ENCODE measurements at regions not wholly inside any gene's neighbourhood (a gene's known extent, or its start where the extent isn't known, plus 50 kb on each side); places are given as distances from the start of the nearest gene placed in this dataset.

- WGBS (ENCODE audit: insufficient coverage, low coverage, missing lambda C conversion rate): 3% methylated on average over 6 of the region's 6 CpGs
- Histone ChIP-seq H3K4me3 (no peak overlapping the region), H3K36me3 (ENCODE audit: control insufficient read depth, insufficient read depth, low read length) (no peaks in the 10 kb centered on the region), H4K20me1 (replicated peaks; ENCODE audit: control insufficient read depth, insufficient read depth, low read length) (no peaks in the 10 kb centered on the region), H2AFZ (ENCODE audit: low read depth, low read length) (no peak overlapping the region), H3K79me2 (ENCODE audit: control insufficient read depth, insufficient read depth, low read length) (no peaks in the 10 kb centered on the region), H3K4me2 (ENCODE audit: insufficient read depth, low read length) (no peak overlapping the region), H3K4me1 (replicated peaks in 1 of 2; ENCODE audit: control insufficient read depth in 2 of 2, insufficient read depth in 2 of 2, low read length in 2 of 2) (no peaks in the 10 kb centered on the region), H3K27me3 (ENCODE audit: control insufficient read depth in 2 of 2, insufficient read depth in 2 of 2, low read length in 2 of 2) (peaks cover 0 to 19% of the 10 kb centered on the region in 2 experiments; a peak in 3 of 5 replicates), H3K9me1 (ENCODE audit: control insufficient read depth, insufficient read depth, low read length) (no peaks in the 10 kb centered on the region), H3K27ac (ENCODE audit: extremely low read depth, low read depth, low read length) (no peak overlapping the region), H3K9ac (ENCODE audit: insufficient read depth in 1 of 2, low read depth in 2 of 2, low read length in 2 of 2) (no peak overlapping the region), H3K9me3 (replicated peaks; ENCODE audit: control insufficient read depth, insufficient read depth, low read depth, low read length) (no peaks in the 10 kb centered on the region)
- CTCF ChIA-PET (ENCODE audit: low intra/inter-chr PET ratio): no interaction called here
- DNase-seq (ENCODE audit: extremely low read depth in 1 of 4, low spot score in 3 of 4): no peak
- no TSS peak for BruUV-seq (replicated peaks)
- no peak for FAIRE-seq
- intact Hi-C loops (cut with micrococcal nuclease): no loop called here
- TF ChIP-seq, protein P1, sequence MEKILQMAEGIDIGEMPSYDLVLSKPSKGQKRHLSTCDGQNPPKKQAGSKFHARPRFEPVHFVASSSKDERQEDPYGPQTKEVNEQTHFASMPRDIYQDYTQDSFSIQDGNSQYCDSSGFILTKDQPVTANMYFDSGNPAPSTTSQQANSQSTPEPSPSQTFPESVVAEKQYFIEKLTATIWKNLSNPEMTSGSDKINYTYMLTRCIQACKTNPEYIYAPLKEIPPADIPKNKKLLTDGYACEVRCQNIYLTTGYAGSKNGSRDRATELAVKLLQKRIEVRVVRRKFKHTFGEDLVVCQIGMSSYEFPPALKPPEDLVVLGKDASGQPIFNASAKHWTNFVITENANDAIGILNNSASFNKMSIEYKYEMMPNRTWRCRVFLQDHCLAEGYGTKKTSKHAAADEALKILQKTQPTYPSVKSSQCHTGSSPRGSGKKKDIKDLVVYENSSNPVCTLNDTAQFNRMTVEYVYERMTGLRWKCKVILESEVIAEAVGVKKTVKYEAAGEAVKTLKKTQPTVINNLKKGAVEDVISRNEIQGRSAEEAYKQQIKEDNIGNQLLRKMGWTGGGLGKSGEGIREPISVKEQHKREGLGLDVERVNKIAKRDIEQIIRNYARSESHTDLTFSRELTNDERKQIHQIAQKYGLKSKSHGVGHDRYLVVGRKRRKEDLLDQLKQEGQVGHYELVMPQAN (IDR thresholded peaks at IDR 0.05; ENCODE audit: borderline replicate concordance): no peak
- TF ChIP-seq HNRNPLL (IDR thresholded peaks at IDR 0.05; ENCODE audit: low read depth, low read length, poor library complexity, severe bottlenecking) (no peak), NFYB (IDR thresholded peaks at IDR 0.05; ENCODE audit: extremely low read depth, insufficient read length) (no peak)
- TF ChIP-seq, protein P2, sequence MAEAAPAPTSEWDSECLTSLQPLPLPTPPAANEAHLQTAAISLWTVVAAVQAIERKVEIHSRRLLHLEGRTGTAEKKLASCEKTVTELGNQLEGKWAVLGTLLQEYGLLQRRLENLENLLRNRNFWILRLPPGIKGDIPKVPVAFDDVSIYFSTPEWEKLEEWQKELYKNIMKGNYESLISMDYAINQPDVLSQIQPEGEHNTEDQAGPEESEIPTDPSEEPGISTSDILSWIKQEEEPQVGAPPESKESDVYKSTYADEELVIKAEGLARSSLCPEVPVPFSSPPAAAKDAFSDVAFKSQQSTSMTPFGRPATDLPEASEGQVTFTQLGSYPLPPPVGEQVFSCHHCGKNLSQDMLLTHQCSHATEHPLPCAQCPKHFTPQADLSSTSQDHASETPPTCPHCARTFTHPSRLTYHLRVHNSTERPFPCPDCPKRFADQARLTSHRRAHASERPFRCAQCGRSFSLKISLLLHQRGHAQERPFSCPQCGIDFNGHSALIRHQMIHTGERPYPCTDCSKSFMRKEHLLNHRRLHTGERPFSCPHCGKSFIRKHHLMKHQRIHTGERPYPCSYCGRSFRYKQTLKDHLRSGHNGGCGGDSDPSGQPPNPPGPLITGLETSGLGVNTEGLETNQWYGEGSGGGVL (CRISPR knock-in tag; IDR thresholded peaks at IDR 0.05): no peak
- in situ Hi-C loops (cut with MboI): no loop called here
- POLR2A ChIA-PET: interaction anchor here (0.6 kb wide), 1 partner anchor 1110 kb away, joined by 3 read pairs; no protein-coding TSS in a partner anchor
- no peak for ATAC-seq
These were observed 93.0 kb upstream of the TMEM72 start for GRCh38 chr10:44818041-44818649.

Measured in K562 (cell line).